OCI-LY1 (cell line): ENCODE measurements at regions not wholly inside any gene's neighbourhood (a gene's known extent, or its start where the extent isn't known, plus 50 kb on each side); places are given as distances from the start of the nearest gene placed in this dataset.

Source experiments
- H2AFZ ChIP-seq: fragments of 200-600 bp; sonication (generic), shearing (Covaris generic); 2 replicates; pipeline ENCODE4 v1.6.0; 2014; ENCODE audit warnings: antibody characterized with exemption, mild to moderate bottlenecking, low read length
- H3F3A ChIP-seq: fragments of 200-600 bp; sonication (generic), shearing (Covaris generic); 2 replicates; pipeline ENCODE4 v1.6.0; 2014; ENCODE audit warnings: mild to moderate bottlenecking, antibody characterized with exemption, low read length, moderate library complexity; ENCODE audit not compliant: insufficient read depth
- H3K27ac ChIP-seq: fragments of 200-600 bp; sonication (generic); 2 replicates; pipeline ENCODE4 v1.5.1; 2014; ENCODE audit warnings: low read length, mixed run types, mild to moderate bottlenecking, low read depth; ENCODE audit not compliant: poor library complexity, severe bottlenecking
- H3K27me3 ChIP-seq: fragments of 200-600 bp; sonication (generic); 2 replicates; pipeline ENCODE4 v1.6.0; 2014; ENCODE audit warnings: antibody characterized with exemption, mild to moderate bottlenecking, low read length, moderate library complexity; ENCODE audit not compliant: insufficient read depth
- H3K36me3 ChIP-seq: fragments of 200-600 bp; sonication (generic); 2 replicates; pipeline ENCODE4 v1.6.1; 2014; ENCODE audit warnings: mild to moderate bottlenecking, antibody characterized with exemption, low read length, moderate library complexity, mixed read lengths; ENCODE audit not compliant: insufficient read depth
- H3K4me1 ChIP-seq: fragments of 200-600 bp; sonication (generic); 2 replicates; pipeline ENCODE4 v1.5.1; 2014; ENCODE audit warnings: mild to moderate bottlenecking, low read length, moderate library complexity; ENCODE audit not compliant: insufficient read depth, severe bottlenecking
- H3K4me2 ChIP-seq: fragments of 200-600 bp; sonication (generic), shearing (Covaris generic); 2 replicates; pipeline ENCODE4 v1.6.1; 2014; ENCODE audit warnings: low read length
- H3K4me3 ChIP-seq: fragments of 200-600 bp; sonication (generic); 2 replicates; pipeline ENCODE4 v1.5.1; 2014; ENCODE audit warnings: low read length, low read depth, mild to moderate bottlenecking, mixed read lengths; ENCODE audit not compliant: poor library complexity, severe bottlenecking
- H3K79me2 ChIP-seq: fragments of 200-600 bp; shearing (Covaris generic); 2 replicates; pipeline ENCODE4 v1.6.1; 2016; ENCODE audit warnings: mixed run types, low read length, mixed read lengths; ENCODE audit not compliant: insufficient read depth
- H3K9ac ChIP-seq: fragments of 200-600 bp; sonication (generic), shearing (Covaris generic); 2 replicates; pipeline ENCODE4 v1.6.1; 2014; ENCODE audit warnings: mild to moderate bottlenecking, low read length, mixed read lengths
- H3K9me2 ChIP-seq: fragments of 200-600 bp; sonication (generic), shearing (Covaris generic); 2 replicates; pipeline ENCODE4 v1.6.1; 2014; ENCODE audit warnings: low read depth, mild to moderate bottlenecking, low read length, mixed read lengths
- H3K9me3 ChIP-seq: fragments of 200-600 bp; shearing (Covaris generic); 2 replicates; pipeline ENCODE4 v1.6.1; 2014; ENCODE audit warnings: low read length, mixed read lengths
- H4K20me1 ChIP-seq: fragments of 200-600 bp; sonication (generic), shearing (Covaris generic); 2 replicates; pipeline ENCODE4 v1.6.0; 2016; ENCODE audit warnings: mild to moderate bottlenecking, low read length; ENCODE audit not compliant: insufficient read depth
- CTCF ChIP-seq: fragments of 200-600 bp; sonication (generic), shearing (Covaris generic); IDR thresholded peaks from 2 replicates; pipeline ENCODE4 v1.5.1; 2017; ENCODE audit warnings: mild to moderate bottlenecking, antibody characterized with exemption, low read length, moderate library complexity, mixed read lengths
- EZH2 ChIP-seq: fragments of 200-600 bp; sonication (generic), shearing (Covaris generic); IDR thresholded peaks from 2 replicates; pipeline ENCODE4 v1.8.0; 2017; ENCODE audit warnings: borderline replicate concordance, mixed run types, mild to moderate bottlenecking, antibody characterized with exemption, low read length, moderate library complexity, mixed read lengths

GRCh38 chr7:18224138-18224537 is 196.5 kb upstream of the PRPS1L1 start:
- Histone ChIP-seq H2AFZ (no peak overlapping the region), H3K9me2 (no peaks in the 10 kb centered on the region), H3K9me3 (no peaks in the 10 kb centered on the region), H3F3A (no peaks in the 10 kb centered on the region), H3K79me2 (no peaks in the 10 kb centered on the region), H4K20me1 (no peaks in the 10 kb centered on the region), H3K27ac (no peak overlapping the region), H3K27me3 (no peaks in the 10 kb centered on the region), H3K4me1 (no peaks in the 10 kb centered on the region), H3K4me2 (no peak overlapping the region), H3K4me3 (no peak overlapping the region), H3K36me3 (no peaks in the 10 kb centered on the region), H3K9ac (no peak overlapping the region)
- no peak for TF ChIP-seq CTCF
- no peak for TF ChIP-seq EZH2

- Histone ChIP-seq H3K27me3 (no peaks in the 10 kb centered on the region), H3K4me3 (no peak overlapping the region), H4K20me1 (no peaks in the 10 kb centered on the region), H3K9me2 (no peaks in the 10 kb centered on the region), H3K79me2 (no peaks in the 10 kb centered on the region), H3K9ac (no peak overlapping the region), H3K4me1 (no peaks in the 10 kb centered on the region), H3K9me3 (no peaks in the 10 kb centered on the region), H3F3A (no peaks in the 10 kb centered on the region), H2AFZ (no peak overlapping the region), H3K36me3 (no peaks in the 10 kb centered on the region), H3K27ac (no peak overlapping the region), H3K4me2 (no peak overlapping the region)
- TF ChIP-seq EZH2, result no peak
- TF ChIP-seq CTCF, result no peak
Observed at GRCh38 chr7:18225067-18225466, 197.4 kb upstream of the PRPS1L1 start.

- no peaks in the 10 kb centered on the region for H3K9me3 ChIP-seq
- no peaks in the 10 kb centered on the region for H3K36me3 ChIP-seq
- H3F3A ChIP-seq, result no peaks in the 10 kb centered on the region
- no peak for TF ChIP-seq CTCF
- TF ChIP-seq EZH2, result no peak
- no peaks in the 10 kb centered on the region for H3K27me3 ChIP-seq
- no peaks in the 10 kb centered on the region for H4K20me1 ChIP-seq
- no peaks in the 10 kb centered on the region for H3K4me1 ChIP-seq
- H2AFZ ChIP-seq, result no peak overlapping the region
- H3K9ac ChIP-seq, result no peak overlapping the region
- no peaks in the 10 kb centered on the region for H3K9me2 ChIP-seq
- no peak overlapping the region for H3K4me3 ChIP-seq
- H3K79me2 ChIP-seq, result no peaks in the 10 kb centered on the region
- H3K27ac ChIP-seq, result no peak overlapping the region
- H3K4me2 ChIP-seq, result no peak overlapping the region
Observed at GRCh38 chr7:18226598-18226997, 199.0 kb upstream of the PRPS1L1 start.
